ENCODE measurements at regions not wholly inside any gene's neighbourhood (a gene's known extent, or its start where the extent isn't known, plus 50 kb on each side); places are given as distances from the start of the nearest gene placed in this dataset.

- DNase-seq (ENCODE audit: low spot score), result no peak
Measured at GRCh38 chr5:128895122-128895521, 70.2 kb upstream of the SLC27A6 start.

GRCh38 chr5:128896675-128897074 lies 68.6 kb upstream of the SLC27A6 start:
- DNase-seq (ENCODE audit: low spot score), result no peak

GRCh38 chr5:128903550-128903949 lies 61.7 kb upstream of the SLC27A6 start:
- no peak for DNase-seq (ENCODE audit: low spot score)

- no peak for DNase-seq (ENCODE audit: low spot score)
Measured at GRCh38 chr5:128904805-128905567, 60.3 kb upstream of the SLC27A6 start.

- peak; percentile 32 for DNase-seq (ENCODE audit: low spot score)
Measured at GRCh38 chr5:128905568-128906110, 59.6 kb upstream of the SLC27A6 start.

- DNase-seq (ENCODE audit: low spot score), result no peak
Measured at GRCh38 chr5:128913551-128913950, 51.7 kb upstream of the SLC27A6 start.

Data from CD4-positive, alpha-beta T cell treated with Interleukin-6 at 100 ng/mL for 8 hours (primary cell).